ENCODE measurements at regions not wholly inside any gene's neighbourhood (a gene's known extent, or its start where the extent isn't known, plus 50 kb on each side); places are given as distances from the start of the nearest gene placed in this dataset.

GRCh38 chrX:99073551-99073950 lies 1336.5 kb downstream of the PCDH19 start:
- TF ChIP-seq CTCF (IDR thresholded peaks at IDR 0.05), result no peak
- TF ChIP-seq POLR2A (IDR thresholded peaks at IDR 0.05), result no peak

Data from adrenal gland (tissue), 5 donors.